ENCODE measurements at regions not wholly inside any gene's neighbourhood (a gene's known extent, or its start where the extent isn't known, plus 50 kb on each side); places are given as distances from the start of the nearest gene placed in this dataset.

DNA sequence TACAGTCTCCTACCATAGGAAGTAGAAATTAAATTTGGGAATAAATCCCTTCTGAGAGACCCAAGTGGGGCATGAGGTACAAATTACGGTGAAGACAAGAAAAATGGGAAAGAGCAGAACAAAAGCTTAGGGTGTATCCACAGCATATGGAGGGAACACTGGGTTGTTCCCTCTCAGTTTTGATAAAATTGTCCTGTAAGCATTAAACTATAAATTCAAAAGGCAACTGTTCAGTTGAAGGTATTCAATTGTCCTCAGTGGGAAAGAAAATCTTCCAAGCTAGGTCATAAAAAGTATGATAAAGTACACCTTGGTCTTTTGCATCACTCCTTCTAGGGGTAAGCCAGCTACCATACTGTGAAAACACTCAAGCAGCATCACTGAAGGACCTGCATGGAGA, 118.3 kb upstream of the LRFN5 start:
- TF ChIP-seq, protein P1, sequence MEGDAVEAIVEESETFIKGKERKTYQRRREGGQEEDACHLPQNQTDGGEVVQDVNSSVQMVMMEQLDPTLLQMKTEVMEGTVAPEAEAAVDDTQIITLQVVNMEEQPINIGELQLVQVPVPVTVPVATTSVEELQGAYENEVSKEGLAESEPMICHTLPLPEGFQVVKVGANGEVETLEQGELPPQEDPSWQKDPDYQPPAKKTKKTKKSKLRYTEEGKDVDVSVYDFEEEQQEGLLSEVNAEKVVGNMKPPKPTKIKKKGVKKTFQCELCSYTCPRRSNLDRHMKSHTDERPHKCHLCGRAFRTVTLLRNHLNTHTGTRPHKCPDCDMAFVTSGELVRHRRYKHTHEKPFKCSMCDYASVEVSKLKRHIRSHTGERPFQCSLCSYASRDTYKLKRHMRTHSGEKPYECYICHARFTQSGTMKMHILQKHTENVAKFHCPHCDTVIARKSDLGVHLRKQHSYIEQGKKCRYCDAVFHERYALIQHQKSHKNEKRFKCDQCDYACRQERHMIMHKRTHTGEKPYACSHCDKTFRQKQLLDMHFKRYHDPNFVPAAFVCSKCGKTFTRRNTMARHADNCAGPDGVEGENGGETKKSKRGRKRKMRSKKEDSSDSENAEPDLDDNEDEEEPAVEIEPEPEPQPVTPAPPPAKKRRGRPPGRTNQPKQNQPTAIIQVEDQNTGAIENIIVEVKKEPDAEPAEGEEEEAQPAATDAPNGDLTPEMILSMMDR (IDR thresholded peaks at IDR 0.05) = no peak
- TF ChIP-seq POLR2A (IDR thresholded peaks at IDR 0.05) (no peak), EP300 (IDR thresholded peaks at IDR 0.05) (no peak)
